Neural cell (in vitro differentiated cells): ENCODE measurements at regions not wholly inside any gene's neighbourhood (a gene's known extent, or its start where the extent isn't known, plus 50 kb on each side); places are given as distances from the start of the nearest gene placed in this dataset.

Experiments
- EP300 ChIP-seq: fragments of 450-650 bp; conservative IDR thresholded peaks from 2 replicates; pipeline ENCODE4 v1.6.1; 2014; ENCODE audit warnings: antibody characterized with exemption, mild to moderate bottlenecking, moderate library complexity; ENCODE audit not compliant: poor library complexity, severe bottlenecking
- EZH2 ChIP-seq: fragments of 200-600, 300-800 bp; shearing (Covaris generic), sonication (generic); IDR thresholded peaks from 2 replicates; pipeline ENCODE4 v1.6.1; 2014; ENCODE audit warnings: antibody characterized with exemption, low read length, borderline replicate concordance, mild to moderate bottlenecking; ENCODE audit not compliant: insufficient read depth, poor library complexity, severe bottlenecking
- RAD21 ChIP-seq: fragments of 450-650 bp; conservative IDR thresholded peaks from 2 replicates; pipeline ENCODE4 v1.6.1; 2014; ENCODE audit warnings: antibody characterized with exemption, mild to moderate bottlenecking, moderate library complexity
- TF ChIP-seq, protein P1 (sequence below): fragments of 450-650 bp; IDR thresholded peaks from 2 replicates; pipeline ENCODE4 v1.5.1; 2014; ENCODE audit warnings: antibody characterized with exemption, mild to moderate bottlenecking, moderate library complexity; ENCODE audit not compliant: poor library complexity, severe bottlenecking

- TF ChIP-seq EZH2: no peak
- TF ChIP-seq, protein P1, sequence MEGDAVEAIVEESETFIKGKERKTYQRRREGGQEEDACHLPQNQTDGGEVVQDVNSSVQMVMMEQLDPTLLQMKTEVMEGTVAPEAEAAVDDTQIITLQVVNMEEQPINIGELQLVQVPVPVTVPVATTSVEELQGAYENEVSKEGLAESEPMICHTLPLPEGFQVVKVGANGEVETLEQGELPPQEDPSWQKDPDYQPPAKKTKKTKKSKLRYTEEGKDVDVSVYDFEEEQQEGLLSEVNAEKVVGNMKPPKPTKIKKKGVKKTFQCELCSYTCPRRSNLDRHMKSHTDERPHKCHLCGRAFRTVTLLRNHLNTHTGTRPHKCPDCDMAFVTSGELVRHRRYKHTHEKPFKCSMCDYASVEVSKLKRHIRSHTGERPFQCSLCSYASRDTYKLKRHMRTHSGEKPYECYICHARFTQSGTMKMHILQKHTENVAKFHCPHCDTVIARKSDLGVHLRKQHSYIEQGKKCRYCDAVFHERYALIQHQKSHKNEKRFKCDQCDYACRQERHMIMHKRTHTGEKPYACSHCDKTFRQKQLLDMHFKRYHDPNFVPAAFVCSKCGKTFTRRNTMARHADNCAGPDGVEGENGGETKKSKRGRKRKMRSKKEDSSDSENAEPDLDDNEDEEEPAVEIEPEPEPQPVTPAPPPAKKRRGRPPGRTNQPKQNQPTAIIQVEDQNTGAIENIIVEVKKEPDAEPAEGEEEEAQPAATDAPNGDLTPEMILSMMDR: no peak
- TF ChIP-seq RAD21: no peak
- peak; percentile 73 for TF ChIP-seq EP300
Observed at GRCh38 chr7:49613759-49614158, 159.7 kb upstream of the VWC2 start.
